AG04449 (cell line): ENCODE measurements at regions not wholly inside any gene's neighbourhood (a gene's known extent, or its start where the extent isn't known, plus 50 kb on each side); places are given as distances from the start of the nearest gene placed in this dataset.
"Not testable (repeated sequence)": the region's sequence is repeated elsewhere in the genome, so short reads cannot be mapped to it uniquely, and the experiment has no call there.

ENCODE experiments used
- CTCF ChIA-PET: fragments of 350-600 bp; formaldehyde crosslinking; extraction: SDS; loops from one replicate; lab custom pipeline; 2021; ENCODE audit warnings: antibody characterized with exemption; lab: Yijun Ruan, JAX
- POLR2A ChIA-PET: fragments of 400-600, 350-600 bp; formaldehyde crosslinking; extraction: SDS; loops from one replicate; lab custom pipeline; 2020; ENCODE audit warnings: antibody characterized with exemption, inconsistent platforms; lab: Yijun Ruan, JAX
- DNase-seq: peaks from one replicate; pipeline ENCODE4 v3.0.0-alpha.2; 2010; ENCODE audit warnings: low read depth, low spot score
- H3K4me3 ChIP-seq: 2 replicates; pipeline ENCODE4 v1.5.1; 2011; ENCODE audit warnings: low read depth, mild to moderate bottlenecking, control low read depth, low read length
- CTCF ChIP-seq: IDR thresholded peaks from one replicate; pipeline ENCODE4 v1.5.1; 2011; ENCODE audit warnings: mild to moderate bottlenecking, moderate library complexity, low read length, control low read depth, inconsistent platforms; ENCODE audit not compliant: insufficient read depth; ENCODE audit errors: missing control alignments

GRCh38 chr18:30150586-30151250 is 891.8 kb downstream of the DSC3 start:
- ChIA-PET CTCF (no interaction called here), POLR2A (no interaction called here)
- DNase-seq: no peak
- no peak overlapping the region for H3K4me3 ChIP-seq
- TF ChIP-seq CTCF: no peak

DNA sequence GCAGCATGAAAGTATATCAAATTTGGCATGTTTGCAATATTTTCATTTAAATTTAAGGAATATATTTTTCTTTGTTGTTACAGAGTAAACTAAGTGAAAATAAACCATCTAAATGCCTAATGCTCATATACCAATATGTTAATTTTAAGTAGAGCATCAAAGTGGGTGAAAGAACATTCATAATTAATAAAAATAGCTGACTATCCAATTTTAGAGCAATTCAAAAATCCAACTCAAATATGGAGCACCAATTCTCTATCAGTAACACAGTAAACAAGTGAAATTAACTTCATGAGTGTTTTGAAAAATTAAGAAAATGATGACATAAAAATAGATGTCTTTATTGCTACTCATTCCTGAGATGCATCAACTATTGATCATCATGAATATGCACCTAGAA is 893.0 kb downstream of the DSC3 start:
- no peak overlapping the region for H3K4me3 ChIP-seq
- no peak for DNase-seq
- POLR2A ChIA-PET: no interaction called here
- CTCF ChIA-PET: no interaction called here
- no peak for TF ChIP-seq CTCF

DNA sequence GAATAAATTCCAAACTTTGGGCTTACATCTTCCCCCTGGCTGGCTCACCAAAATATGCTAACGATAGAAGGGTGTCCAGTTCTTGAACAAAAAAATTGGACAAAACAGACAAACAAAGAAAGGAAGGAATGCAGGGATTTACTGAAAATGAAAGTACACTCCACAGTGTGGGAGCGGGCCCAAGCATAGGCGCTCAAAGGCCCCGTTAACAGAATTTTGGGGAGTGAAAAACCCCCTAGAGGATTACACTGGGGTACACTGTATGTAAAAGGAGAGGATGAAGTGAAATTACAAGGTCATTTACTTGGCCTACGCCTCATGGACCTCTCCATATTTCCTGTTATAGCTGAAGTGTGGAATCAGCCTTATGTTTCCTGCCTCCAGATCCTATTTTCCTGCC is 899.7 kb downstream of the DSC3 start:
- ChIA-PET CTCF (no interaction called here), POLR2A (no interaction called here)
- no peak for DNase-seq
- H3K4me3 ChIP-seq: no peak overlapping the region
- no peak for TF ChIP-seq CTCF

- ChIA-PET POLR2A (no interaction called here), CTCF (no interaction called here)
- no peak for DNase-seq
- H3K4me3 ChIP-seq: no peak overlapping the region
- TF ChIP-seq CTCF: no peak
Observed at GRCh38 chr18:30142248-30142647, 900.3 kb downstream of the DSC3 start.

DNA sequence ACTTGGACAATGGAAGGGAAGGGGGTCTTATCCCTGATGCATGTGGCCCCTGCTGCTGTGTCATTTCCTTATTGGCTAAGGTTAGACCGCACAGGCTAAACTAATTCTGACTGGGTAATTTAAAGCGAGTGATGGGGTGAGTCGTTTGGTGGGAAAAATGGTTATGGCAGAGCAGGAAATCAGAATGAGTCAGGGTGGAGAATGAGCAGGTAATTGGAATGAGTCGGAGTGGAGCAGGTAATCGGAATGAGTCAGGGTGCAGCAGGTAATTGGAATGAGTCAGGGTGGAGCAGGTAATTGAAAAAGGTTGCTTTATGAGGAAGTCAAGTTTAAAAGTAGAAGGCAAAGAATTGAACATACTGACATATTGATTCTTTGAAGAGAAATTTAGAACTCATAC is 901.0 kb downstream of the DSC3 start:
- H3K4me3 ChIP-seq, DNase-seq, CTCF ChIA-PET, POLR2A ChIA-PET: not testable (repeated sequence)

DNA sequence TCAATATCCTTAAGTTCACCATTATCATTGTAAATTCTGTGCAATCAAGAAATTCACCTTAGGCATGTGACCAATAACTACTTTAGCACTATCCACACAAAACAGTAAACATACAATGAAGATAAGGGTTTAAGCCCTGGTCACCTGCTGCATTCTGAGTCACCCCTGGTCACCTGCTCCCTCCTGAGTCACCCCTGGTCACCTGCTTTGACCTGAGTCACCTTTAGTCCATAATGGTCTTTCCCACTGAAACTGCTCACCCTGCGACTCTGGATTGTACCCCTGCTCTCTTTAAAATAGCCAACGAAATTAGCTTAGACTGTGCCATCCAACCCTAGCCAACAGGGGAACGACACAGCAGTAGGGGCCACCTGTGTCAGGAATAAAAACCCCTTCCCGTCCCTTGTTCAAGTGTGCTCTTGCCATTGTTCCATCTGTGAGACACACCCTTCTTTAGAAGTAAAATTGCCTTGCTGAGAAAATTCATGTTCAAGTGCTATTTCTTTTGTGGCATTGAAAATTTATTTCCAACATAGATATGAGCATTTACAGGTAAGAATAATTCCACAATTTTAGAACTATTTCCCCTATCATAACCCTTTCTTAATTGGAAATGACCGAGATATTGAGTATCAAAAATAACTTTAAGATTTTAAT is 902.8 kb downstream of the DSC3 start:
- TF ChIP-seq CTCF: no peak
- DNase-seq: no peak
- CTCF ChIA-PET: no interaction called here
- no peak overlapping the region for H3K4me3 ChIP-seq
- POLR2A ChIA-PET: no interaction called here

- no peak for DNase-seq
- no peak overlapping the region for H3K4me3 ChIP-seq
- ChIA-PET CTCF (no interaction called here), POLR2A (no interaction called here)
- TF ChIP-seq CTCF: no peak
Observed at GRCh38 chr18:30135938-30136337, 906.6 kb downstream of the DSC3 start.
